H1 (cell line): ENCODE measurements at regions not wholly inside any gene's neighbourhood (a gene's known extent, or its start where the extent isn't known, plus 50 kb on each side); places are given as distances from the start of the nearest gene placed in this dataset.

Source experiments
- CTCF ChIA-PET: fragments of 300-600 bp; sonication (Branson Sonifier 250); formaldehyde crosslinking; loops from one replicate; lab custom pipeline; 2021; ENCODE audit not compliant: partially characterized antibody; lab: Charles Lee
- POLR2A ChIA-PET: fragments of 300-600 bp; sonication (Branson Sonifier 250); formaldehyde crosslinking; loops from one replicate; lab custom pipeline; 2021; ENCODE audit warnings: inconsistent platforms; ENCODE audit not compliant: partially characterized antibody; lab: Charles Lee
- DNase-seq, 2 experiments: peaks; one replicate each; pipeline versions ENCODE4 v3.0.0 to v3.0.0-alpha.2; 2010 to 2022; ENCODE audit warnings: low spot score in 2 of 2, low read depth in 1 of 2, mixed read lengths in 1 of 2
- FAIRE-seq: peaks from 2 replicates; lab custom pipeline; 2011; peaks lifted over from hg19 to GRCh38; lab: Jason Lieb, UNC
- H2AFZ ChIP-seq: 2 replicates; pipeline ENCODE4 v1.8.1; 2012; ENCODE audit warnings: low read length, inconsistent platforms
- H2AK5ac ChIP-seq: 2 replicates; pipeline ENCODE4 v1.6.1; 2013; ENCODE audit warnings: low read depth, low read length
- H2BK120ac ChIP-seq: replicated peaks from 2 replicates; pipeline ENCODE3; 2013; ENCODE audit warnings: low read depth, low read length, inconsistent platforms
- H2BK12ac ChIP-seq: 2 replicates; pipeline ENCODE4 v1.6.1; 2013; ENCODE audit warnings: low read depth, low read length
- H2BK15ac ChIP-seq: 2 replicates; pipeline ENCODE4 v1.6.1; 2013; ENCODE audit warnings: low read length
- H2BK20ac ChIP-seq: 2 replicates; pipeline ENCODE4 v1.6.1; 2013; ENCODE audit warnings: low read length
- H2BK5ac ChIP-seq: 2 replicates; pipeline ENCODE4 v1.6.1; 2013; ENCODE audit warnings: low read depth, low read length
- H3K14ac ChIP-seq: 2 replicates; pipeline ENCODE4 v1.6.1; 2013; ENCODE audit warnings: inconsistent platforms; ENCODE audit not compliant: insufficient read length
- H3K18ac ChIP-seq: 2 replicates; pipeline ENCODE4 v1.6.1; 2013; ENCODE audit warnings: low read length; ENCODE audit errors: extremely low read depth
- H3K23ac ChIP-seq: 2 replicates; pipeline ENCODE4 v1.6.1; 2013; ENCODE audit warnings: inconsistent platforms; ENCODE audit not compliant: insufficient read length
- H3K23me2 ChIP-seq: 2 replicates; pipeline ENCODE4 v1.6.1; 2013; ENCODE audit warnings: low read depth, low read length
- H3K27ac ChIP-seq: 2 replicates; pipeline ENCODE4 v1.6.1; 2011; ENCODE audit warnings: low read depth, low read length, inconsistent platforms
- H3K27me3 ChIP-seq, 4 experiments: replicated peaks in 1 of 4; 1 replicate in 1 of 4; 2 replicates in 3 of 4; pipeline versions ENCODE4 v1.6.1 to v1.8.1; 2011 to 2013; ENCODE audit warnings: low read length in 3 of 4, mild to moderate bottlenecking in 3 of 4, inconsistent platforms in 2 of 4, mixed read lengths in 2 of 4, moderate library complexity in 1 of 4; ENCODE audit not compliant: control insufficient read depth in 3 of 4, insufficient read depth in 3 of 4; ENCODE audit errors: extremely low read depth in 1 of 4
- H3K36me3 ChIP-seq, 4 experiments: 2 replicates each; pipeline versions ENCODE4 v1.6.1 to v1.8.1; 2011 to 2013; ENCODE audit warnings: mild to moderate bottlenecking in 4 of 4, low read length in 3 of 4, moderate library complexity in 2 of 4, control low read depth in 1 of 4, inconsistent platforms in 1 of 4; ENCODE audit not compliant: insufficient read depth in 4 of 4, control insufficient read depth in 2 of 4
- H3K4ac ChIP-seq: replicated peaks from 2 replicates; pipeline ENCODE3; 2013; ENCODE audit warnings: low read length, low read depth, mixed read lengths, inconsistent platforms; ENCODE audit not compliant: insufficient read length
- H3K4me1 ChIP-seq, 4 experiments: replicated peaks in 1 of 4; 1 replicate in 1 of 4; 2 replicates in 3 of 4; pipeline versions ENCODE4 v1.6.1 to v1.8.1; 2011 to 2013; ENCODE audit warnings: low read length in 3 of 4, inconsistent platforms in 2 of 4, mixed read lengths in 1 of 4; ENCODE audit not compliant: insufficient read depth in 4 of 4, control insufficient read depth in 3 of 4
- H3K4me2 ChIP-seq, 2 experiments: 2 replicates each; pipeline versions ENCODE4 v1.6.1 to v1.8.1; 2011 to 2013; ENCODE audit warnings: low read depth in 2 of 2, low read length in 2 of 2, control low read depth in 1 of 2, inconsistent platforms in 1 of 2, mild to moderate bottlenecking in 1 of 2; ENCODE audit not compliant: insufficient read depth in 1 of 2
- H3K4me3 ChIP-seq, 4 experiments: fragments of 200-600, 300-600 bp in 1 of 4; sonication (generic), shearing (Covaris generic), sonication (Bioruptor Twin) in 1 of 4; 2 replicates each; pipeline versions ENCODE4 v1.5.1 to v1.8.1; 2011 to 2016; ENCODE audit warnings: low read length in 4 of 4, low read depth in 3 of 4, control low read depth in 2 of 4, inconsistent platforms in 2 of 4, mild to moderate bottlenecking in 2 of 4, mixed read lengths in 1 of 4, moderate library complexity in 1 of 4; ENCODE audit not compliant: insufficient read depth in 2 of 4; ENCODE audit errors: extremely low read depth in 1 of 4
- H3K56ac ChIP-seq: replicated peaks from 2 replicates; pipeline ENCODE3; 2013; ENCODE audit warnings: low read depth, mild to moderate bottlenecking, mixed read lengths, low read length, inconsistent platforms; ENCODE audit not compliant: insufficient read length
- H3K79me1 ChIP-seq: 2 replicates; pipeline ENCODE4 v1.6.1; 2013; ENCODE audit warnings: low read depth, low read length, control low read depth
- H3K79me2 ChIP-seq, 2 experiments: 2 replicates each; pipeline versions ENCODE4 v1.6.1 to v1.8.1; 2012 to 2013; ENCODE audit warnings: low read length in 2 of 2, mild to moderate bottlenecking in 2 of 2, inconsistent platforms in 1 of 2; ENCODE audit not compliant: insufficient read depth in 2 of 2, control insufficient read depth in 1 of 2
- H3K9ac ChIP-seq, 4 experiments: replicated peaks in 1 of 4; 1 replicate in 1 of 4; 2 replicates in 3 of 4; pipeline versions ENCODE4 v1.6.1 to v1.8.1; 2011 to 2013; ENCODE audit warnings: low read depth in 3 of 4, low read length in 3 of 4, control low read depth in 2 of 4, mild to moderate bottlenecking in 2 of 4, moderate library complexity in 2 of 4, inconsistent platforms in 1 of 4; ENCODE audit errors: extremely low read depth in 1 of 4
- H3K9me3 ChIP-seq, 2 experiments: 2 replicates each; pipeline versions ENCODE4 v1.6.1 to v1.8.1; 2012 to 2013; ENCODE audit warnings: mild to moderate bottlenecking in 2 of 2, moderate library complexity in 2 of 2, control low read depth in 1 of 2, inconsistent platforms in 1 of 2, low read depth in 1 of 2, low read length in 1 of 2, mixed read lengths in 1 of 2; ENCODE audit not compliant: insufficient read depth in 2 of 2
- H4K20me1 ChIP-seq, 2 experiments: replicated peaks in 1 of 2; 2 replicates each; pipeline versions ENCODE3 to v1.8.1; 2011 to 2013; ENCODE audit warnings: inconsistent platforms in 2 of 2, low read length in 2 of 2, mild to moderate bottlenecking in 1 of 2; ENCODE audit not compliant: insufficient read depth in 2 of 2, control insufficient read depth in 1 of 2
- H4K5ac ChIP-seq: 2 replicates; pipeline ENCODE4 v1.6.1; 2013; ENCODE audit warnings: low read length, low read depth, mixed read lengths, inconsistent platforms; ENCODE audit not compliant: insufficient read length
- H4K8ac ChIP-seq: 2 replicates; pipeline ENCODE4 v1.8.0; 2013; ENCODE audit warnings: mild to moderate bottlenecking, moderate library complexity, low read length, inconsistent platforms; ENCODE audit not compliant: insufficient read depth; ENCODE audit errors: extremely low read depth
- H4K91ac ChIP-seq: replicated peaks from 2 replicates; pipeline ENCODE3; 2013; ENCODE audit warnings: low read length, mixed read lengths, inconsistent platforms; ENCODE audit not compliant: insufficient read length
- EZH2 ChIP-seq: fragments of 200-600 bp; sonication (generic); IDR thresholded peaks from 2 replicates; pipeline ENCODE4 v1.7.1; 2012; ENCODE audit warnings: low read depth, mild to moderate bottlenecking, moderate library complexity, low read length, inconsistent platforms; ENCODE audit not compliant: severe bottlenecking
- HDAC2 ChIP-seq, 2 experiments: fragments of 300-600 bp in 1 of 2; sonication (generic) in 1 of 2; IDR thresholded peaks; 2 replicates each; pipeline ENCODE4 v1.6.1; 2011 to 2012; ENCODE audit warnings: low read depth in 2 of 2, low read length in 2 of 2, mild to moderate bottlenecking in 2 of 2, moderate library complexity in 2 of 2, borderline replicate concordance in 1 of 2, inconsistent platforms in 1 of 2
- RAD21 ChIP-seq, 2 experiments: IDR thresholded peaks in 1 of 2; conservative IDR thresholded peaks in 1 of 2; 2 replicates each; pipeline ENCODE4 v1.6.1; 2011; ENCODE audit warnings: low read depth in 2 of 2, low read length in 2 of 2, improper control_type of control experiment in 1 of 2, inconsistent platforms in 1 of 2, mild to moderate bottlenecking in 1 of 2, moderate library complexity in 1 of 2
- RBBP5 ChIP-seq: IDR thresholded peaks from 2 replicates; pipeline ENCODE4 v1.7.1; 2012; ENCODE audit warnings: low read depth, mild to moderate bottlenecking, inconsistent platforms, low read length, moderate library complexity, borderline replicate concordance
- SIRT6 ChIP-seq: IDR thresholded peaks from one replicate; pipeline ENCODE4 v1.7.1; 2012; ENCODE audit warnings: low read length, inconsistent platforms
- SP2 ChIP-seq: IDR thresholded peaks from 2 replicates; pipeline ENCODE4 v1.6.1; 2012; ENCODE audit warnings: mild to moderate bottlenecking, low read length, inconsistent platforms
- SUZ12 ChIP-seq: fragments of 200-600 bp; sonication (generic); IDR thresholded peaks from 2 replicates; pipeline ENCODE4 v1.6.1; 2012; ENCODE audit warnings: mild to moderate bottlenecking, inconsistent platforms, low read length, moderate library complexity, mixed read lengths
- TAF7 ChIP-seq: optimal IDR thresholded peaks from 2 replicates; pipeline ENCODE3; 2011; ENCODE audit warnings: low read depth, mild to moderate bottlenecking, inconsistent platforms, low read length, moderate library complexity, borderline replicate concordance
- WGBS, 2 experiments: shearing (Covaris generic) in 1 of 2; methylation state at CpG; one replicate each; pipeline versions ENCODE4 v1.1.6 to v1.1.7; 2013 to 2015; ENCODE audit warnings: low lambda C conversion rate in 2 of 2, mixed read lengths in 2 of 2, inconsistent platforms in 1 of 2, low coverage in 1 of 2, missing lambda C conversion rate in 1 of 2; ENCODE audit not compliant: insufficient replicate concordance in 2 of 2, insufficient coverage in 1 of 2, insufficient read length in 1 of 2; ENCODE audit errors: extremely low coverage in 1 of 2, missing lambda C conversion rate in 1 of 2; 5-methylcytosine and 5-hydroxymethylcytosine counted together

DNA sequence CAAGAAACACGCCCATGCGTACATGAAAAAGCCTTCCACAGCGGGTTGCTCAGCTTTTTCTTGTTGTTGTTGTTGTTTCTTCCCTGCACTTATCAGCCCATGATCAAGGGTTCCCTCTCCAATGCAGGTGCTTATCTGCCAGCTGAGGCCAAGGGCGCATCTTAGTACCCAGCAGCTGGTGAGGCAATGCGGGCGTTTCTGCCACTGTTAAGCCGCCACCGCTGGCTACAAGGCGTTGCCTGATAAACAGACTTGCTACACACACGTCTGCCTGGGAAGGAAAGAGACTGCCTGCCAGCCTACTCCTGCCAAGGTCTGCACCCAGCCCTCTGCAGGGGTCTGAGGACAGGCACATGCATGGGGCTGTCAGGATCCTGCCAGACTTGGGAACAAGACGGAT is 345.9 kb downstream of the BCL11B start:
- Histone ChIP-seq H4K20me1 (no peaks in the 10 kb centered on the region), H4K5ac (no peak overlapping the region), H3K4me2 (no peak overlapping the region), H2AK5ac (no peak overlapping the region), H3K36me3 (no peaks in the 10 kb centered on the region), H2BK120ac (no peak overlapping the region), H3K79me2 (no peaks in the 10 kb centered on the region), H3K9me3 (no peaks in the 10 kb centered on the region; a peak in 1 of 4 replicates), H3K27me3 (no peaks in the 10 kb centered on the region), H3K23ac (no peak overlapping the region), H3K27ac (no peak overlapping the region), H3K4me1 (no peaks in the 10 kb centered on the region), H3K56ac (no peak overlapping the region), H4K91ac (no peak overlapping the region), H2AFZ (no peak overlapping the region), H2BK20ac (no peak overlapping the region), H2BK5ac (no peak overlapping the region), H3K4ac (no peak overlapping the region), H2BK15ac (no peak overlapping the region), H3K23me2 (no peaks in the 10 kb centered on the region), H3K4me3 (no peak overlapping the region), H4K8ac (no peak overlapping the region), H3K18ac (no peak overlapping the region), H3K14ac (no peak overlapping the region), H3K9ac (no peak overlapping the region), H3K79me1 (no peaks in the 10 kb centered on the region), H2BK12ac (no peak overlapping the region)
- WGBS, 2 experiments = 91% methylated on average over 6 of the region's 11 CpGs; no CpG with 5 or more reads in 1 of the 2 experiments
- POLR2A ChIA-PET = interaction anchor here (0.6 kb wide), 1 partner anchor 17 kb away, joined by 3 read pairs; no protein-coding TSS in a partner anchor
- DNase-seq = no peak
- FAIRE-seq = no peak
- CTCF ChIA-PET = interaction anchor here (0.7 to 0.8 kb wide), 2 partner anchors 648 to 898 kb away, joined by 3 read pairs; no protein-coding TSS in a partner anchor
- TF ChIP-seq RAD21 (IDR thresholded peaks at IDR 0.05 in 1 of 2, conservative IDR thresholded peaks at IDR 0.05 in 1 of 2; ENCODE audit: low read depth in 2 of 2, low read length in 2 of 2) (no peak), RBBP5 (no peak), HDAC2 (IDR thresholded peaks at IDR 0.05; ENCODE audit: borderline replicate concordance in 1 of 2, low read depth in 2 of 2, low read length in 2 of 2) (no peak), EZH2 (no peak), SP2 (no peak), TAF7 (no peak), SIRT6 (no peak), SUZ12 (no peak)
